ENCODE measurements at regions not wholly inside any gene's neighbourhood (a gene's known extent, or its start where the extent isn't known, plus 50 kb on each side); places are given as distances from the start of the nearest gene placed in this dataset.

DNA sequence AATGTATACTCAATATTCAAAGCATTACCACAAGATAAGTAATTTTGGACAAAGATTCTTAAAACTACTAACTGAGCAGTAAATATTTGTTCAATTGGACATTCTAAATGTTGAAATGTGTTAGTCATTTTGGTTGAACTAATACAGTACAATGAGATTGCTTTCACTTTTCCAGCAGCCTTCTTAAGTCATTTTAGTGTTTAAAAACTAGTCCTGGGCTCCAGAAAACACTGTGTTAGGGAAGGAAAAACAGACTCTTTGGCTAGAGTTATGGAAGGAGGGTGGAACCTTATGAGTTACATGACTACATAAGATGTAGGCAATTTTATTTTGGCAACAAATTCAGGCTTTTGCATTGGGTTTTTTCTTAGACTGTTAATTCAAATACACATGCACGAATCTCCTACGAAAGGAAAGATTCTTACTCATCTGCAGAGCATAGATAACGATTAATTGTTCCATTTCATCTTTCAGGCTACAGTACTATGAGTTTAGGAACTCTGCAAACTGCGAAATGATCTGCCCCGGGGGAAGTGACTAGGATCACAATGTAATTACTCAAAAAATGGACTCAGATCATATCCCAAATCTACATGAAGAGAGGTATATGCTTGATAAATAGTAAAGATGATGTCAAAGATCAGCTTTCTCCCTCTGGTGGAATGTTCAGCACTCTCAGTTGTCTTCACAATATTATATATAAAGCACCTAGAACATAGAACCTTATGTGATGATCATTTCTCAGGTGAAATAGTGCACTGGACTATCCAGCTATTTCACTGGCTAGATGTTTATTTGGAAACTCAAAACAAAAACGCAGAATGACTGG is 492.8 kb upstream of the MDFIC2 start:
- H3K4me3 ChIP-seq (ENCODE audit: low read depth, low read length) = no peak overlapping the region
- DNase-seq (ENCODE audit: low read depth) = peak; percentile 54

DNA sequence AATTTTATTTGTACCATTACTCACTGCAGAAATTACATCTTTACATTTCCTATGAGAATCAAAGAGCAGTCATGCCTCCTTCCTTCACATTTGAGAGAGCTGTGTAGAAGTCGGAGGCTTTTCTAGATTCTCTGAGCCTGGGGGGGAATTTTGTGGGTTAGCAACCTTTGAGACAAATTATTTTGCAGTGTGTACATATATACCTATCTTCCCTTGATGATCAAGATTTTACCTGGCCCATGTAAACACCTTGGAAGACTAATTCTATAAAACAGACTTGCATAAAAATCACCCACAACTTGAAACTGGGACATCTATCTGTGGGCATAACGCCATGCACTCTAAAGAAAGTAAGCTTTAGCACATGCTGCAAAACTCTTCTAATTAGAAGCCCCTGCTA is 491.5 kb upstream of the MDFIC2 start:
- DNase-seq (ENCODE audit: low read depth) = no peak
- TF ChIP-seq, protein P1, sequence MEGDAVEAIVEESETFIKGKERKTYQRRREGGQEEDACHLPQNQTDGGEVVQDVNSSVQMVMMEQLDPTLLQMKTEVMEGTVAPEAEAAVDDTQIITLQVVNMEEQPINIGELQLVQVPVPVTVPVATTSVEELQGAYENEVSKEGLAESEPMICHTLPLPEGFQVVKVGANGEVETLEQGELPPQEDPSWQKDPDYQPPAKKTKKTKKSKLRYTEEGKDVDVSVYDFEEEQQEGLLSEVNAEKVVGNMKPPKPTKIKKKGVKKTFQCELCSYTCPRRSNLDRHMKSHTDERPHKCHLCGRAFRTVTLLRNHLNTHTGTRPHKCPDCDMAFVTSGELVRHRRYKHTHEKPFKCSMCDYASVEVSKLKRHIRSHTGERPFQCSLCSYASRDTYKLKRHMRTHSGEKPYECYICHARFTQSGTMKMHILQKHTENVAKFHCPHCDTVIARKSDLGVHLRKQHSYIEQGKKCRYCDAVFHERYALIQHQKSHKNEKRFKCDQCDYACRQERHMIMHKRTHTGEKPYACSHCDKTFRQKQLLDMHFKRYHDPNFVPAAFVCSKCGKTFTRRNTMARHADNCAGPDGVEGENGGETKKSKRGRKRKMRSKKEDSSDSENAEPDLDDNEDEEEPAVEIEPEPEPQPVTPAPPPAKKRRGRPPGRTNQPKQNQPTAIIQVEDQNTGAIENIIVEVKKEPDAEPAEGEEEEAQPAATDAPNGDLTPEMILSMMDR (IDR thresholded peaks at IDR 0.05; ENCODE audit: insufficient read depth, low read depth, low read length) = no peak
- H3K4me3 ChIP-seq (ENCODE audit: low read depth, low read length) = no peak overlapping the region

More for the DNA sequence above, 492.8 kb upstream of the MDFIC2 start:
- TF ChIP-seq, protein P1 (IDR thresholded peaks at IDR 0.05; ENCODE audit: insufficient read depth, low read depth, low read length) = no peak

DNA sequence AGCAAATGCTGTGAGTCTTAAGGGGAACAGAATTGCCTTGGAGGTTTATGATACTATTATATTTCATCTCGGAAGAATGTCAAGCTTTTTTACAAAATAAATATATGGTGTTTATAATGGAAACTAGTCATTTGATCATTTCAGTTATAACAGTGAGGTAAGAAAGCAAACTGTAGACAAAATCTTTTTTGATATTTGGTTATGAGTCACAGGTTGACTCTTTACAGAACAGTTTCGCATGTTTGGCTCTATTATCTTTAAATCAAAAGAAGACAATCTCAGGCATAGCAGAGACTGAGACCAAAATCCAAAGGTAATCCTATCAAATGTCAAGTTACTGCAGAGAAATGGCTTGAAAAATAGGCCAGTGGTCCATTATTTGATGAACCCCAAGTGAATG is 490.9 kb upstream of the MDFIC2 start:
- DNase-seq (ENCODE audit: low read depth) = no peak
- TF ChIP-seq, protein P1 (IDR thresholded peaks at IDR 0.05; ENCODE audit: insufficient read depth, low read depth, low read length) = no peak
- H3K4me3 ChIP-seq (ENCODE audit: low read depth, low read length) = no peak overlapping the region

DNA sequence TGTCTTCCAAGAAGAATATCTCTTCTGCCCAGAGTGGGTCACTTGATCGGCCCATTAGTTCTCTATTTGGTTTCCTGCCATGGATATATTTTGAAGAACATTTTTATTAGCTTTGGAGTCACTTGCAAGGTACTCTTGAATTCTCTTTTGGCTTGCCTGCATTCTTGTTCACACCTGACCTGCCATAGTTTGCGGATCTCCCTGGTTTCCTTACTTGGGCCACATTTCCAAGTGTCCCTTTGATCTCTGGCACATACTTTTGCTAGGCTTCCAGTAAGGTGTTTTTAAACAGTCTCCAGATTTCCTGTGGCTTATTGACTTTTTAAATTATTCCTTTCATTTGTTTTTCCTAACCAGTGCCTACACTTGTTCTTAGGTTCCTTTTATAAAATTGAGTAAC is 488.5 kb upstream of the MDFIC2 start:
- TF ChIP-seq, protein P1 (IDR thresholded peaks at IDR 0.05; ENCODE audit: insufficient read depth, low read depth, low read length) = no peak
- H3K4me3 ChIP-seq (ENCODE audit: low read depth, low read length) = no peak overlapping the region
- no peak for DNase-seq (ENCODE audit: low read depth)

DNA sequence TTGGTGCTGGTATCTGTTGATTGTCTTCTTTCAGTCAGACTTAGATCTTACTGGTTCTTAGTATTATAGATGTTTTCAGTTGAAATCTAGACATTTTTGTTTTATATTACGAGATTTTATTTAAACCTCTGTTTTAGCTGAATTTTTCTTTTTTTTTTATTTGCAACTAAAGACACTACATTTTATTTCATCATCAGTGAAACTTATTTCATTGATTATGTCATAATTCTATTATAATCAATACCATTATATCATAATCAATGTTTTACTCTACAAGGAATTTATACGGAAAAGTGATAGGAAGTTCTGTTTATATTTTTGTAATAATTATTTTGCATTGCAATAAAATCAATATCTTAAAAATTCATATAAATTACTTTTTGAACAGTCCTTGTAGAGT is 477.4 kb upstream of the MDFIC2 start:
- no peak for DNase-seq (ENCODE audit: low read depth)
- TF ChIP-seq, protein P1 (IDR thresholded peaks at IDR 0.05; ENCODE audit: insufficient read depth, low read depth, low read length) = no peak
- H3K4me3 ChIP-seq (ENCODE audit: low read depth, low read length) = no peak overlapping the region

DNA sequence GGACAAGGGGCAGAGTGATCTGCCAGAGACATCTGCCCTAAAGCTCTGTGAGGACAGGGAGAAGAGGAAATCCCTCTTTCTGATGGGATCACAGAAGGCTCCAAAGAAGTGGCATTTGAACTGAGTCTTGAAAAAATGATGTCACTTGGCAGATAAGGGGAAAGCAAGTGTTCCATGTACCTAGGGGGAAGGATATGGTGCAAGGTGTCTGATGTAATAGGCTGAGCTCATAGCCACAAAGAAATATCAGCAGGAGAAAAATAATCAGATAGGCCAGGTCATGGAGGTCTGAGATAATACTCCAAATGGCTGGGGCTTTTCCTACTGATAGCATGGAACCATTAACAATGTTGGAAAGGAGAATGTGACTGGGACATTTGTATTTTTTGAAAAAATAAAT is 468.4 kb upstream of the MDFIC2 start:
- TF ChIP-seq, protein P1 (IDR thresholded peaks at IDR 0.05; ENCODE audit: insufficient read depth, low read depth, low read length) = no peak
- H3K4me3 ChIP-seq (ENCODE audit: low read depth, low read length) = no peak overlapping the region
- DNase-seq (ENCODE audit: low read depth) = no peak

DNA sequence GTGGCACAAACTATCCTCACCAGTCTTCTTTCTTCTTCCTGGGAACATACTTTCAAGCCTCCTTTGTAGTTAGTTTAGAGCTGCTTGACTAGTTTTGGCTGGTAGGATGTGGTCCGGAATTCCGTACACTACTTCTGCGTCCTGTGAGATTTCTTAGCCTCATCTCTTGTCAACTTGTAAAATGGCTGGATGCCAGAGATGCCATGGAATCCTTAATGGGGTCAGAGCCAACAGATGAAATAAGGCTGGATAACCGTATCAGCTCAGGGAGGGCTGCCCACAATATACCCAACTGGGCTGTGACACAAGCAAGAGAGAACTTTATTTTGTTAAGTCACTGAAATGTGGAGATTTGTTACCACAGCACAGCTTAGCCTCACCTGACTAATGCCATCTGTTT is 466.9 kb upstream of the MDFIC2 start:
- DNase-seq (ENCODE audit: low read depth) = no peak

More for the DNA sequence above, 466.9 kb upstream of the MDFIC2 start:
- H3K4me3 ChIP-seq (ENCODE audit: low read depth, low read length) = no peak overlapping the region
- TF ChIP-seq, protein P1 (IDR thresholded peaks at IDR 0.05; ENCODE audit: insufficient read depth, low read depth, low read length) = no peak

Measured in fibroblast of villous mesenchyme (primary cell).